ENCODE measurements at regions not wholly inside any gene's neighbourhood (a gene's known extent, or its start where the extent isn't known, plus 50 kb on each side); places are given as distances from the start of the nearest gene placed in this dataset.

- TF ChIP-seq POLR2AphosphoS5 (IDR thresholded peaks at IDR 0.05; ENCODE audit: low read depth, low read length) (no peak), REST (IDR thresholded peaks at IDR 0.05; ENCODE audit: insufficient read depth in 1 of 2, low read depth in 2 of 2, low read length in 2 of 2) (no peak), FOXP2 (optimal IDR thresholded peaks at IDR 0.05; ENCODE audit: borderline replicate concordance, extremely low read depth, extremely low read length, insufficient read depth) (no peak)
Observed at GRCh38 chr14:22471545-22472121, 117.4 kb downstream of the DAD1 start.

All from PFSK-1 (cell line).